ENCODE measurements at regions not wholly inside any gene's neighbourhood (a gene's known extent, or its start where the extent isn't known, plus 50 kb on each side); places are given as distances from the start of the nearest gene placed in this dataset.

- no peak for TF ChIP-seq CTCF (IDR thresholded peaks at IDR 0.05)
- TF ChIP-seq POLR2A (IDR thresholded peaks at IDR 0.05), result no peak
Observed at GRCh38 chr1:55876276-55877060, 661.3 kb upstream of the USP24 start.
